GM21786 (cell line): ENCODE measurements at regions not wholly inside any gene's neighbourhood (a gene's known extent, or its start where the extent isn't known, plus 50 kb on each side); places are given as distances from the start of the nearest gene placed in this dataset.

Experiments used
- ATAC-seq: cut with Tn5 transposase; IDR thresholded peaks from one replicate; pipeline ENCODE4 v1.9.1; 2021; ENCODE audit not compliant: unreplicated experiment

GRCh38 chr7:156192921-156193320, 380.7 kb upstream of the SHH start:
- no peak for ATAC-seq

- no peak for ATAC-seq
These were observed 378.8 kb upstream of the SHH start for GRCh38 chr7:156191090-156191489.

- no peak for ATAC-seq
These were observed 372.8 kb upstream of the SHH start for GRCh38 chr7:156185076-156185475.

GRCh38 chr7:156184164-156184563, 371.9 kb upstream of the SHH start:
- no peak for ATAC-seq

GRCh38 chr7:156180451-156181229, 368.4 kb upstream of the SHH start:
- ATAC-seq, result no peak

GRCh38 chr7:156179872-156180390, 367.7 kb upstream of the SHH start:
- no peak for ATAC-seq

GRCh38 chr7:156178857-156179256, 366.6 kb upstream of the SHH start:
- no peak for ATAC-seq

GRCh38 chr7:156178214-156178613, 366.0 kb upstream of the SHH start:
- no peak for ATAC-seq

- ATAC-seq, result no peak
These were observed 365.3 kb upstream of the SHH start for GRCh38 chr7:156177422-156178055.

GRCh38 chr7:156176039-156176438, 363.8 kb upstream of the SHH start:
- ATAC-seq, result no peak

- ATAC-seq, result no peak
These were observed 362.7 kb upstream of the SHH start for GRCh38 chr7:156175003-156175402.

GRCh38 chr7:156174428-156174827, 362.2 kb upstream of the SHH start:
- ATAC-seq, result no peak

GRCh38 chr7:156173748-156174353, 361.6 kb upstream of the SHH start:
- ATAC-seq, result no peak

- ATAC-seq, result no peak
These were observed 361.1 kb upstream of the SHH start for GRCh38 chr7:156173346-156173745.

GRCh38 chr7:156172638-156173037, 360.4 kb upstream of the SHH start:
- ATAC-seq, result no peak

GRCh38 chr7:156169474-156170370, 357.5 kb upstream of the SHH start:
- no peak for ATAC-seq

- no peak for ATAC-seq
These were observed 356.2 kb upstream of the SHH start for GRCh38 chr7:156168434-156168833.

GRCh38 chr7:156167987-156168386, 355.7 kb upstream of the SHH start:
- no peak for ATAC-seq

GRCh38 chr7:156167417-156167807, 355.1 kb upstream of the SHH start:
- no peak for ATAC-seq

- ATAC-seq, result no peak
These were observed 354.6 kb upstream of the SHH start for GRCh38 chr7:156166692-156167416.
